ENCODE measurements at regions not wholly inside any gene's neighbourhood (a gene's known extent, or its start where the extent isn't known, plus 50 kb on each side); places are given as distances from the start of the nearest gene placed in this dataset.

GRCh38 chr11:15675683-15676082 lies 561.0 kb downstream of the INSC start:
- TF ChIP-seq POLR2AphosphoS5 (IDR thresholded peaks at IDR 0.05) (no peak), POLR2A (IDR thresholded peaks at IDR 0.05) (no peak), CTCF (IDR thresholded peaks at IDR 0.05) (no peak), EP300 (IDR thresholded peaks at IDR 0.05) (no peak)
